CD4-positive, alpha-beta T cell treated with Interleukin-2 at 100 ng/mL for 4 hours (primary cell): ENCODE measurements at regions not wholly inside any gene's neighbourhood (a gene's known extent, or its start where the extent isn't known, plus 50 kb on each side); places are given as distances from the start of the nearest gene placed in this dataset.

Experiments used
- DNase-seq: peaks from one replicate; pipeline ENCODE4 v3.0.0-alpha.2; 2020; ENCODE audit warnings: low spot score

DNA sequence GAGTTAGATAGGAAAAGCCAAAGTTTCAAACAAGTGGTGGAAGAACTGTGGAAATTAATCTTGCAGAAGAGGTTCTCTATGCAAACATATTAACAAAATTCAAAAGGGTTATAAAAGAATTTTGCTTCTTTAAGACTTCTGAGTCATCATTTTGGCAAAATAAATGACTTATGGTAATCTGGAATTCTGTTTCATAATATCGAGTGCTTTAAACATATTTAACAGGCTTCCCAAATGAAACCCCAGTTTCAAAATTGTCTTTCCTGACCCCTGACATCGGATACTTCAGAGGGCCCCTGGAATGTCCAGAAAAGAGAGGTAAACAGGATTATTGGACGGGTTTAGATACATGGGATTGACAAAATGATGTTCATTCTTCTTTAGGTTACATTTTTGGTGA lies 444.6 kb downstream of the HTR7 start:
- no peak for DNase-seq

DNA sequence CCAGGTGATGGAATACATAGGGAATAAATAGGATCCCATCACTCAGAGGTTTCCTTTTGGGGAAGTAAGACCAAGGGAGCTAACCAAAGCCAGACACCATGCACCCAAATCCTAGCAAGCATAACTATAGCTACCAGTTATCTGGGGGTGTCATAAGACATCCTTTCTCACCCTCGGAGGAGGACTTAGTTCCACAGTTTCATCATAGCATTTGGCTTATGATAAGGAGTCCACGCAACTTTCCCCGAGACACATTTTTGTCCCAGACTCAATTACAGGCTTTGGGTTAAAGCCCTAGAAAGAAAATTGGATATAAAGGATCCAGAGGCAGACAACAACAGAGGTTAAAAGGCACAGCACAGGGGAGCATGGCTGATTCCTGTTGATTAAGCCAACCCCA lies 442.9 kb downstream of the HTR7 start:
- no peak for DNase-seq

DNA sequence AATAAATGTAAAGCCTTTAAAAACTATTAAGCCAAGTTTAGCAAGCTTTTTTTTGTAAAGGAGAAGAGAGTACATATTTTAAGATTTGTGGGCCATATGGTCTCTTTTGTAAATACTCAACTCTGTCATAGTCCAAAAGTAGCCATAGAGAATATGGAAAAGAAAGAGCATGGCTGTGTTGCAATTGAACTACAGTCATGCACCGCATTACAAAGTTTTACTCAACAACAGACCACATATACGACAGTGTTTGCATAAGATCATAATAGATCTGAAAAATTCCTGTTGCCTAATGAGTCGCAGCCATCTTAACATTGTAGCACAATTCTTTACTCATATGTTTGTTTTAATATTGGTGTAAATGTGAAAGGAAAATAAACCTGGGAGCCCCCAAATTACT lies 440.8 kb downstream of the HTR7 start:
- no peak for DNase-seq

DNA sequence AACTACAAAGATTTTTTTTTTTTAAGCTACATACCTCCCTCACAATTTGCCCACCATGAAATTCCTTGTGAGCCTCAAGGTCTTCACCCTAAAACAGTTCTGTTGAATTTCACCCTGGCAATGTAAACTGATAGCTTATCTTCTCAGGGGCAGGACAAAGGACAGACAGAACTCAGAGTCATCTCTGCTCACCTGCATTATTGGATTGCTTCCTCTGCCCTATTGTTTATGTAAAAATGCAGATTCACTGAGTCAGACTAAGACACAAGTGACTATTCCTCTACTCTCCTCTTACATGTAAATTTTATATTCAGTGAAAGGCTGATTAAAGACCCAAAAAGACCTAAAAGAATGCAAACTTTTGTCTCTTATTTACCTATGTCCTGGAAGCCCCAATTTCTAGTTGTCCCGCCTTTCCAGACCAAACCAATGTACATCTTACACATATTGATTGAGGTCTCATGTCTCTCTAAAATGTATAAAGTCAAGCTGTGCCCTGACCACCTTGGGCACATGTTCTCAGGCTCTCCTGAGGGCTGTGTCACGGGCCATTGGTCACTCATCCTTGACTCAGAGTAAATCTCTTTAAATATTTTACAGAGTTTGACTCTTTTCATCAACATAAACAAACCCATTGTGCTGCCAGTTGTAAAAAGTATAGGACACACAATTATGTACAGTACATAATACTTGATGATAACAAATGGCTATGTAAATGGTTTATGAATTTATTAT lies 440.2 kb downstream of the HTR7 start:
- DNase-seq: no peak

DNA sequence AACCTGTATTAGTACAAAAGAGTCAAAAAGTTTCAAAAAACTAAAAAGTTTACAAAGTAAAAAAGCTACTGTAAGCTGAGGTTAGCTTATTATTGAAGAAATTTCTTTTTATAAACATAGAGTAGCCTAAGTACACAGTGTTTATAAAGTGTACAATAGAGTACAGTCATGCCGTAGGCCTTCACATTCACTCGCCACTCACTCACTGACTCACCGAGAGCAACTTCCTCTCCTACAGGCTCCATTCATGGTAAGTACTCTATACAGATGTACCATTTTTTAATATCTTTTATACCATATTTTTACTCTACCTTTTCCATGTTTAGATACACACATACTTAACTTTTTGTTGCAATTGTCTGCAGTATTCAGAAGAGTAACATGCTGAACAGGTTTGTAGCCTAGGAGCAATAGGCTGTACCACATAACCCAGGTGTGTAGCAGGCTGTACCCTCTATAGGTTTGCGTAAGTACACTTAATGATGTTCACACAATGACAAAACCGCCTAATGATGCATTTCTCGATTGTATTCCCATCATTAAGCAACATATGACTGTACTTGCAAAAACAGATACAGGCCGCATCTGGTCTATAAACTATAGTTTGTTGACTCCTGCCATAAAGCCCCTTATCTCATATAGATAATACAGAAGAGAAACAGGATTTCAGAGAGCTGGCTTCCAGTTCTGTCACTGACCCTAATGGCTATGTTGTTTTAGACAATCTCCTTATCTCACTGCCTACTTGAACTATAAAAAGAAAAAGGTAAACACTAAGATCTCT lies 438.8 kb downstream of the HTR7 start:
- DNase-seq: no peak

DNA sequence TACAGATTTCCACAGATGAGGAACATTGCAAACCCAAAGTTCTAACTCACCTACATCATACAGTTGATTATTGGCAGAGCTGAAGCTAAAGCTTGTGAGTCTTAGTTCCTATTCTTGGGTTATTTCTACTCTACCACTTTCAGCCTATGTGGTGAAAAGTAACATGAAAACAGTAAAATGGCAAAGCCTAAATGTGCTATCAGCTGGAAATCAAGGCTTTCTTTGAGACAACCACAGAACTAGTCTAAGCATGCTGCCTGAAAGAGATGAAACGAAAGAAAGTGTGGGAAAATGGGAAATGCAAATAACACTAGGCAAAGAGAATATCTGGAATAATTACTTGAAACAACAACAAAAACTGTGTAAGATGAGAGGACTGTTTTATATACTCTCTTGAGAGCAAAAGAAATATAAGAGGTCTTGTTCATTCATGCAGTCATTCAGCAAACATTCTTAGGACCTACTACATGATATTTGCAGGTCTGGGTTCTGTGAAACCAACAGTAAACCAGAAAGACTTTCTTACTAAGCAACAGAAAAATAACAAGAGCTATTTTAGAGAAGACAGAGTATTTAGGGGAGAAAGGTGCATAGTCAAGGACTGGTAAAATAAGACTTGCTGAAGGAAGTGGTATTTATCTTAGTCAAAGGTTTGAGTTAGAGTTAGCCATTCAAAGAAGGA lies 437.1 kb downstream of the HTR7 start:
- DNase-seq: no peak

DNA sequence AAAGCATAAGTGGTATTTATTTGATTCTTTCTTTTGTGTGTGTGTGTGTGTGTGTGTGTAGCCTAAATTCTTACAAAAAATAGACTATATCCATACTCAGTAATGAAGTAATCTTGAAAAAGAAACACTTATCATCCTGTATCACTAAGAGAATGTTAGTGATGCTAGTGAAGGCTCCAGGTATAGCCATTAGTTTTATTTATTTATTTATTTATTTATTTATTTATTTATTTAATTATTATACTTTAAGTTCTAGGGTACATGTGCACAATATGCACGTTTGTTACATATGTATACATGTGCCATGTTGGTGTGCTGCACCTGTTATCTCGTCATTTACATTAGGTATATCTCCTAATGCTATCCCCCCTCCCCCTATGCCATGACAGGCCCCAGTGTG lies 436.0 kb downstream of the HTR7 start:
- no peak for DNase-seq

DNA sequence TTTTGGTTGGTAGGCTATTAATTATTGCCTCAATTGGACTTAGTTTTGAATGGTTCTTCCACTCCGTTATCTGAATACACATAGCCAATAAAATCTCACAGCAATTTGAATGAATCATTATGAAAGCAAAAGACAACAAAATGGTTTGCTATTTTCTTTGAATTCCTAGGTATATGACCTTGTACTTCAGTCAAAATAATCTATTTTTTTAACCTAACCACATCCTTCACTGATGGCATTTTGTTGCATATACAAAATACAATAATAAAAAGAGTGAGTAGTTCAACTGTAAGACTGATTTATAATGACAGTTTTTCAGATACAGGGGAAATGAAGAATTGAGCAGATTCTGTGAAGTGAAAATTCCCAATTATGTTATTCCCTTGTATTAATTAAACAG lies 433.1 kb downstream of the HTR7 start:
- DNase-seq: no peak

DNA sequence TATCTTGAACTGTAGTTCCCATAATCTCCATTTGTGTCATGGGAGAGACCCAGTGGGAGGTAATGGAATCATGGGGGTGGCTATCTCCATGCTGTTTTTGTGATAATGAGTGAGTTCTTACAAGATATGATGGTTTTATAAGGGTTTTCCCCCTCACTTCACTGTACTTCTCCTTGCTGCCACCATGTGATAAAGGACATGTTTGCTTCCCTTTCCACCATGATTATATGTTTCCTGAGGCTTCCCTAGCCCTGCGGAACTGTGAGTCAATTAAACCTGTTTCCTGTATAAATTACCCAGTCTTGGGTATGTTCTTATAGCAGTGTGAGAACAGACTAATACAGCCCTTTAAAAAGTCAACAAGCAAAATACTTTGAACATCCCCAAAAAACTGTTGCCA lies 427.7 kb downstream of the HTR7 start:
- DNase-seq: no peak

DNA sequence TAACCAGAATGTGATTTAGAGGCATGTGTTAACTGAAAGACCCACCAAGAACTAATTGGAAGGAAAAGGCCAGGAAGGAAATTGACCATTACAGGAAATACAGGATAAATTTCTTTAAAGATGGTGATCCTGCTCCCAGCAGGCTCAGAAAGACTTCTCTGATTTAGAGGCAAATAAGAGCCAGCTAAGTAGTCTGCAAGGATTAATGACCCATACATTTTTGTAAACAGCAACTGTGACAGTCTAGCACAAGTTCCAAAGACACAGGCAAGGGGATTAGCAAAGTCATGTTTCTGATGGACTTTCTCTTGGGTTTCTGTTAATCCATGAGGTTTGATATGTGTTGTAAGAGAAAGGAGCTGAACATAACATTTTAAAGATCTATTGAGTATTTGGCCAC lies 425.0 kb downstream of the HTR7 start:
- DNase-seq: no peak

DNA sequence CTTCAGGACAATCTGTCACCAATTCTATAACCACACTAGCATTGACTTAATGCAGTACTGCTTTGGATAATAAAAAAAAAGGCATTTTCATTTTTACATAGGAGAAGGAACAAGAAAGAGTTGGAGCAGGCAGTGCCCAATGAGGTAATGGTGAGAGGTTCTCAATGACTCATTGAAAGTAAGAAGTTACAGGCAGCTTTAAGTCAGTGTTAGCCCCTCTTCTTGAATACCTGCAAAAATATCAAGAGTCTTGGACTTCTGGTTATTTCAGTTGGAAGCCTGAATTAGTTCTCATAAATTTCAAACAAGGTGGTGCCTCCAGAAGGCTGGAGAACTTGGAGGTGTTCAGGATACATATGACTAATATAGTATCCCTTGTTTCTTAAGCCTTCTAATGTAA lies 422.5 kb downstream of the HTR7 start:
- DNase-seq: no peak

DNA sequence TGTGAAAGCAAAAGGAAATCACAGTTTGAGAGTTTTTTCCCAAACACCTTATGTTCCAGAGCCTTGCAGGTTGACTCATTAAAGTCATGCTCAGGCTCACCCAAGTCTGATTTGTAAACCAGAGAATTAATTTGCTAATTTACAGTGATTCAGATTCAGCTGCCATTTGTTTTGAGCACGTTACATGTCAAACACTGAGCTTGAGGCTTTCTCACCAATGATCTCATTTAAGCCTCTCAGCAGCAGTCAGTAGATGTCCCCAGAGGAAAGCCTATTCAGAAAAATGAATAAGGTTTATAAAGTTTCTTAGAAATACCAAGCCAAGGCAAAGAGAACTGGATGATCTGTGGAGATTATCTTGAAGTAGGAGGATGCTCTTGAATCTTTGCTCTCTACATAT lies 420.4 kb downstream of the HTR7 start:
- no peak for DNase-seq

DNA sequence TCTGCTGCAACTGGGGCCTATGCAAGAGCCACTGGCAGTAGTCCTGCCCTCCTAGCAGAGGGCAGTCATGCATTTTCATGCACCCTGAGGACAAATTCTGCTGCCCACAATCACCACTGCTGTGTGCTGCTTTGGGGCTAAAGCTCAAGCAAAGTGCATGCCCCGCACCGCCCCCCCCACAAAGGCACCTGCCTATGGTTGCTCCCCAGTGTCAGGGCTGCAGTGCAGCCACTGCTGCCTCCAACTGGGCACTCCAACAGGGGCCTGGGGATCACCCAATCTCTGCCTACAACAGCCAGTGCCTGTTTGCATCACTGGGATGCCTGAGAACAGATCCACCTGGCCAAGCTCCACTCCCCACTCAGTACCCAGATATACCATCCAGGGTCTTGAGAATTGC lies 417.0 kb downstream of the HTR7 start:
- no peak for DNase-seq

DNA sequence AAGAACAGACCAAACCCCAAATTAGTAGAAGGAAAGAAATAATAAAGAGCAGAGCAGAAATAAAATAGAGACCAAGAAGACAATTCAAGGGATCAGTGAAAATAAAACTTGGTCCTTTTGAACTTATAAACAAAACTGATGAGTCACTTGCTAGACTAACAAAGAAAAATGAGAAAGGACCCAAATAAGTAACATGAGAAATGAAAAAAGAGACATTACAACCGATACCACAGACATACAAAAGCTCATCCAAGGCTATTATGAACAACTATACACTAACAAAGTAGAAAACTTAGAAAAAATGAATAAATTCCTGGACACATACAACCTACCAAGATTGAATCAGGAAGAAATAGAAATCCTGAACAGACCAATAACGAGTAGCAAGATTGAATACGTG lies 414.5 kb downstream of the HTR7 start:
- no peak for DNase-seq

DNA sequence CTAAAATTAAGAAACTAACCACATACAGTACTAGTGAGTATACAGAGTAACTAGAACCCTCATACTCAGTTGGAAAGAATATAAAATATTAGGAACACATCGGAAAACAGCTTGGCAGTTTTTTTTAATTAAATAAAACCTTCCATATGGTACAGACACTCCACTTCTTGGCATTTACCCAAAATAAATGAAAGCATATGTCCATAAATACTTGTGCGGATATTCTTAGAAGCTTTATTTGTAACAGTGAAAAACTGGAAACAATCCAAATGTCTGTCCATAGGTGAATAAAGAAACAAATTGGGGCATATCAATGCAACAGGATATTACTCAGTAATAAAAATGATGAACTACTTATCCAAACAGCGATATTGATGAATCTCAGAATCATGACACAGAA lies 410.0 kb downstream of the HTR7 start:
- no peak for DNase-seq

DNA sequence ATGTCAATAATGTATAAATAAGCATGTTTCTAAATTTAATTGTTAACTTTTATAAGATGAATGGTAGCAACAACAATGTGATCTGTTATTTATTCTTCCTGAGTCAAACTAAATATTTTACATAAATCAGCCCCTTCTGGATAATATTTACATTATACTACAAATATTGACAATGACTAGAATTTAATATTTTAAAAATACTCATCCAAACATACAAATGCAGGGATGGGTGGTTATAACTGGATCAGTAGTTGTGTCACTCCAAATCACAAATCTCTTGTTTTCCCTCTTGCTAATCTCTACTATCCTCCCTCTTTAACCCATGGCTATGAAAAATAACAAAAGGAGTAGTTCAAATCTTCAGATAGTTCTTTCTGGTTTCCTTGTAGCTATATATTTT lies 407.0 kb downstream of the HTR7 start:
- DNase-seq: no peak

DNA sequence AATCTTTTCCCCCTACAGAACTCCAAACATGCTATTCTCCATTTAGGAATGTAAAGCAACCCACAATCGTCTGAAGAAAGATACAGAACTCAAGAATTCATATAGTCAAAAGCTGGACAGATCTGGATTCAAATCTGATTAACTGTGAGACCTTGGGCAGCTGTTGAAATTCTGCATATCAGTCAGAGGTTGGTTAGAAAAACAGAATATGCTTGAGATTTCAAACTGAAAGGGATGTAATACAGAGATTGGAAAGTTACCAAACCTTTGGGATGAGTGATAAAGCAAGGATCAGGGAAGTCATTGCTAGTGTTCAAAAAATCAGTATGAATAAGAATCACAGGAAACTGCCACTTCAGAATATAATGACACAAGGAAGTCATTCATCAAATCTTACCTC lies 406.6 kb downstream of the HTR7 start:
- no peak for DNase-seq

DNA sequence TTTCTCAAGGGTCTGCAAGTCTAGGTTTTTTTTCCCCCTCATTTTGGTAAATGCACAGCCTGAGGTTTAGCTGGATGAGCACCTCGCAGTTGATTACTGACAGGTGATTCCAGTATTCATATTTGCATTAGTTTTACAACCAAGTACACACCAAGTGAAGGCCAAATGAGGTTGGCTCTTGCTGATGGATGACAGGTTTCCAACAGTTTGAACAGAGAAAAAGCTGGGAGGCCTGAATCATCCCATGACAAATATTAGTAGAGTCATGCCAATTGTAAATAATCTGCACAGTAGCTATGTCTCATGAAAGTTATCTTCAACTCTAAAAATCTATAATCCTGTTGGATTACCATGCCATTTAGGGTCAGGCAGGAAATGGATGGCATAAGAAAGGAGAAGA lies 399.8 kb downstream of the HTR7 start:
- DNase-seq: no peak

DNA sequence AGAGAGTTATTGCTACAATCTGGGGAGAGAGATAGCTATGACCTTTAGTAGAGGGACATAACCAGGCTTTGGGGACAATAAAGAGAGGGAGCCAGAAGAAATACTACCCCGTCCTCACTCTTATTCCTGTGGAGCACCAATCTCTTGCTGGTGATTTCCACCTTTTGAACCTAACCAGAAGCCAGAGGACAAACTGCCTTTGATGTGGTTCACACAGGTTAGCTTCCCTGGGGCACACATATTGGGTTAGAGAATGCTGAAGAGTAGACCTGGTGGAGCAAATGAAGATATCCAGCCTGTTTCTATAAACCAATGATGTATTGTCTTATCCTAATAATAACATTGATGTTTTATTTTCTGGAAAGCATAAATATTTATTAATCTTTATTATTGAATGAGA lies 399.3 kb downstream of the HTR7 start:
- DNase-seq: no peak

DNA sequence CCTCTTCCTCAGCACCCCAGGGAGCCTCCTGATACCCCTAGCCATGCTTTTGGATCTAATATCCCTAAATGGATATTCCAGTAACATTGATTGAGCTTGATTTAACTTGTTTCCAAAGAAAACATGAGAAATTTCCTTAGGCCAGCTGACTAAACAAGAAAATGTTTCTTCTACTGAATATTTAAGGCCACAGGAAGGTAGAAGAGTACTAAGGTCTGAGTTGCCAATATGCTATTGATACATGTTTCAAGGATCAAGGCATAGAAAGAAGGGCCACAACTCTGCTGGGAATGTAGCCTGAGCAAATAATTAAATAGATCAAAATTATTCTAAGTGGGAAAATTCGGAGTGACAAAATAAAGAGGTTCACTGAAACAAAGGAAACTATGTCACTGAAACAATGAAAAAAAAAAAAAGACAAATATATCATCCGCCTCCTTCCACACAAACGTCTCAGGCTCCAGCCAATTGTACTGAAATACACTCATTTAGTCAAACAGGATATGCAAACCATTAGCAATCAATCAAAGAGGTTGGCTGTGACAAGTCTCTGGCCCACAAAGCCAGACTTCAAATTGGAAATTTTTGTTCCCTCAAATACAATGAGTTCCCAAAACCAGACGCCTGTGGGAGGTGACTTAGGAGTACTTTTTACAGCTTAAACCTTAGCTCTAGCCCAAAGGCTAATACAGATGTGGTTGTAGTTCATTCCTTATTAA lies 396.2 kb downstream of the HTR7 start:
- no peak for DNase-seq

DNA sequence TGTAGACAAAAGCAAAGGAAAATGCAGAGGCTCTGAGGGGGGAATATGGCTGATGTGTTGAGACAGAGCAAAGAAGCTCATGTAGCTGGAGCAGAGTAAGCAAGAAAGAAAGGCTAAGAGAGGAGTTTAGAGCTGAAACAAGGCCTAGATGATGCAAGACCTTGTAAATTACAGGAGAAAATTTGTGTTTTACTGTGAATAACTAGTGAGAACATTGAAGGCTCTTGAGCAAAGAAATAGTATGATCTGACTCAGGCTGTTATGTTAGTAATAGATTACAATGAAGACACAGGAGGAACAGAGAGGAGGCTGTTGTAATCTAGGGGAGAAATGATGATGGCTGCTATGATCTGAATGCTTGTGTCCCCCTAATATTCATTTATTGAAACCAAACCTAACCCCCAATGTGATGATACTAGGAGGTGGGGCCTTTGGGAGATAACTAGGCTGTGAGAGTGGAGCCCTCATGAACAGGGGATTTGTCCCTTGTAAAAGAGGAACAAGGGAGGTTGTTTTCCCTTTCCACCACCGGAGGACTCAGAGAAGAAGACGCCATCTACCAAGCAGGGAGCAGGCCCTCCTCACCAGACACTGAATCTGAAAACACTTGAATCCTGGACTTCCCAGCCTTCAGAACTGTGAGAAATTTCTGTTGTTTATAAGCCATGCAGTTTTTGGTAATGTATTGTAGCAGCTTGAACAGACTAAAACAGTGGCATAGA lies 394.9 kb downstream of the HTR7 start:
- DNase-seq: no peak

DNA sequence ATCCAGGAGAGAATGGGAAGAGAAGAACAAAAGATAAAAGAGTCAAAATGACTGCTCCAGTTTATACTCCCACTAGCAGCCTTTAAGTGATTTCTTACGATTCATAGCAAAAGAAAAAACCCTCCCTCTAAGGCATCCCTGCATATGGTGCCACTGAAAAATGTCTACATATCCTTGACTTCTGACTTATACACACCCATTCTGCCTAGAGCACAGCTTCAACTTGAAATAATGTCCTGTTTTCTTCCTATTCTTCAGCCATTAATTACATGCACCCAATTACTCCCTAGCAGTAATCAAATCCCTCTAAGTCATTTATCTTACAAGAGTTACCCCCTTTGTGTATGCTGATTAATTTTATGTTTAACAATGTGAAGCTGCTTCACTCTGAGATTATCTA lies 393.5 kb downstream of the HTR7 start:
- DNase-seq: no peak
